PC-9 (cell line): ENCODE measurements at regions not wholly inside any gene's neighbourhood (a gene's known extent, or its start where the extent isn't known, plus 50 kb on each side); places are given as distances from the start of the nearest gene placed in this dataset.

Experiments used
- EZH2 ChIP-seq: fragments of 200-600 bp; sonication (generic); IDR thresholded peaks from 2 replicates; pipeline ENCODE4 v1.8.0; 2017; ENCODE audit warnings: antibody characterized with exemption, low read depth
- TF ChIP-seq, protein P1 (sequence below): fragments of 200-600 bp; sonication (generic); conservative IDR thresholded peaks from 2 replicates; pipeline ENCODE4 v1.6.1; 2017; ENCODE audit warnings: mixed run types, antibody characterized with exemption, mild to moderate bottlenecking, moderate library complexity

DNA sequence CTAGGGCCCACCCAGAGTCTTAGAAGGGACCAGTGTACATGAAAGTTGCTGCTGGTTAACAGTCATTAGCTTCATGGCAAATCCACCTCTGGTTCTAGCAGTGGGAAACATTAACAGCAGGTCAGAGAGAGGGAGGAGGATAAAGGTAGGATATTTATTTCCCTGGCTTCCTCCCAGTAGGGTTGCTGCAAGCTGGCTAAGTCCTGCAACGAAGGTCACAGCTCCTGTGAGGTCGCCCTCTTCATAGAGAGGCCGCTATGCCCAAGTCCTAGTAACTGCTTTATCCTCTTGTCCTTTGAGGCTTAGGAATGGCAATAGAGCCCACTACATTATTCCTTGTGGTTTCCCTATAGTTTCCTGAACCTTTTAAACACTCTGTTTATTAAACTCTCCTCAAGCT, 84.0 kb upstream of the ACSL3 start:
- TF ChIP-seq, protein P1, sequence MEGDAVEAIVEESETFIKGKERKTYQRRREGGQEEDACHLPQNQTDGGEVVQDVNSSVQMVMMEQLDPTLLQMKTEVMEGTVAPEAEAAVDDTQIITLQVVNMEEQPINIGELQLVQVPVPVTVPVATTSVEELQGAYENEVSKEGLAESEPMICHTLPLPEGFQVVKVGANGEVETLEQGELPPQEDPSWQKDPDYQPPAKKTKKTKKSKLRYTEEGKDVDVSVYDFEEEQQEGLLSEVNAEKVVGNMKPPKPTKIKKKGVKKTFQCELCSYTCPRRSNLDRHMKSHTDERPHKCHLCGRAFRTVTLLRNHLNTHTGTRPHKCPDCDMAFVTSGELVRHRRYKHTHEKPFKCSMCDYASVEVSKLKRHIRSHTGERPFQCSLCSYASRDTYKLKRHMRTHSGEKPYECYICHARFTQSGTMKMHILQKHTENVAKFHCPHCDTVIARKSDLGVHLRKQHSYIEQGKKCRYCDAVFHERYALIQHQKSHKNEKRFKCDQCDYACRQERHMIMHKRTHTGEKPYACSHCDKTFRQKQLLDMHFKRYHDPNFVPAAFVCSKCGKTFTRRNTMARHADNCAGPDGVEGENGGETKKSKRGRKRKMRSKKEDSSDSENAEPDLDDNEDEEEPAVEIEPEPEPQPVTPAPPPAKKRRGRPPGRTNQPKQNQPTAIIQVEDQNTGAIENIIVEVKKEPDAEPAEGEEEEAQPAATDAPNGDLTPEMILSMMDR, result no peak
- TF ChIP-seq EZH2, result no peak
